Left colon (tissue), 2 donors: ENCODE measurements at regions not wholly inside any gene's neighbourhood (a gene's known extent, or its start where the extent isn't known, plus 50 kb on each side); places are given as distances from the start of the nearest gene placed in this dataset.

Experiments used
- ATAC-seq: fragments of 200-7000 bp; cut with Tn5 transposase; one replicate; pipeline ENCODE4 v1.9.1; 2020; ENCODE audit warnings: mild to moderate bottlenecking, moderate library complexity
- DNase-seq, 2 donors: peaks; one replicate each; pipeline ENCODE4 v3.0.0-alpha.2; 2020
- intact Hi-C, 2 donors: fragments of 100-400 bp; cut with DNase I in 1 of 2; cut with micrococcal nuclease in 1 of 2; formaldehyde crosslinking; loops; one replicate each; pipeline versions ENCODE4 v1.11.2 to v1.14.0; 2022; cut with DNase I, micrococcal nuclease
- donor health status: DM: no; HTN: no; CAD: no.
- donor health status: DM: yes; HTN: yes; CAD: no.

DNA sequence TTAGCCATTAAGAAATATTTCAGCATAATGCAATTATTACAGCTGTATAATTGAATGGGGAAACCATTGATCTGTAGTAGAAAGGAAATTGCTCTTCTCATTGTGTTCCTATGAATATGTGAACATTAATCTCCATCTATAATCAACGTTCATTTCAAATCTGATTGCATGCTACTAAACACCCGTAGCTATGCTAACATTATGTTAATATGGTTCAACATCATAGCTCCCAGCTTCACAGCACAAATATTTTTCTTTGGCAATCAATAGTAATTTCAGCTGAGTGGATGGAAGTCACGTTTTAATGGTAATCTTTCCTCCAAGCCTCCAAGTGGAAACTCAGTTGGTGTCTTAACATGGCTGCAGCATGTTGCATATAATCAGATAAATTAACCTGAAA lies 454.4 kb downstream of the MAFB start:
- intact Hi-C loops = no loop called here

DNA sequence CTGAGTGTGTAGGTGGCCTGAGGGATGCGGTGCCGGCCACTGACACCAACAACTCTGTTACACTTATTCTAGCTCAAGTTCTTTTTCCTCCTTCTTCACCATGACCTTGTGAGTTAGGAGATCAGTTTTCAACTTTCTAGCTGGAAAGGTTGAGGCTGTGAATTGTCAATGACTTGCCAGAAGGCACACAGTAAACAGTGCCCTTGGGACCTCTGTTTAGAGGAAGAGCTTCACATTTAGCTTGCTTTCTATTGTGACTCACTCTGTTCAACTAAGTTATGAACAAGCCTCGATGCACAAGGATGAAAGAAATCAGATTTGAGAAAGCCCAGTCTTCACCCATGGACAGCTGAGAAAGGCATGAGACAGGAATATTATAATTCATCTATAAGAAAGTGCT lies 455.6 kb downstream of the MAFB start:
- no peak for ATAC-seq
- intact Hi-C loops = no loop called here

More for the DNA sequence above, 454.4 kb downstream of the MAFB start:
- DNase-seq (no peak), ATAC-seq (no peak)

DNA sequence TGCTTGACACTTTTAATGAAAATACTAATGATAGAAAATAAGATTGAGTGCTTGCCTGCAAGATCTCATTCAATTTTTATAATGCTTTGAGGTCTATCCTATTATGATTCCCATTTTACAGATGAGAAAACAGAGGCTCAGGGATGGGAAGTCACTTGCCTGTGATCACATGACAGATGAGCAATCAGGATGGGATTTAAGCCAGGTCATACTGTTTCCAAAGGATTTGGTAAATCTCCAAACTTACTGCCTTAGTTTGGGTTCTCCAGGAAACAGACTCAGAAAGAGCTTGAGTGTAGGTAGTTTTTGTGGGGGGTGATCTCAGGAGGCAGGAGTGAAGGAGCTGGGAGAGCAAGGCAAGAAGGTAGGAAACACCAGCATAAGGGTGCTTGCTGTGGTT lies 456.3 kb downstream of the MAFB start:
- DNase-seq = no peak
- intact Hi-C loops = no loop called here
- no peak for ATAC-seq

More for the DNA sequence above, 455.6 kb downstream of the MAFB start:
- DNase-seq = no peak

DNA sequence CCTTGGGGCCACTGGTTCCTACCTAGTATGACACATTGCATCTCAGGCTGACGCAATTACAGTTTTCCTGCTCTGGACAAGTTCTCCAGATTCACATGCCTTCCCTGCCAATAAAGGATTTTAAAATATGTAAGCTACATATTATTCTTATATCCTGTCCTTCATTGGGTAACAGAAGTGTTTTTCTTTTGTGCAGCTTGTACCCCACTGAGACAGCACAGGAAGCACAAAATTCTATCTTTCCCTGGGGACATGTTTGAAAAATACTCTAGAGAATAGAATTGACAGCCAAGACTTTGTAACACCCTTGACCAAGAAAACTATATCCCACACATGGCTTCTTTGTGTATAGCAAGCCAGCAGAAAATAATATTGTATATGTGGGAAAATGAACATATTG lies 456.8 kb downstream of the MAFB start:
- ATAC-seq = no peak
- no peak for DNase-seq
- intact Hi-C loops = no loop called here

DNA sequence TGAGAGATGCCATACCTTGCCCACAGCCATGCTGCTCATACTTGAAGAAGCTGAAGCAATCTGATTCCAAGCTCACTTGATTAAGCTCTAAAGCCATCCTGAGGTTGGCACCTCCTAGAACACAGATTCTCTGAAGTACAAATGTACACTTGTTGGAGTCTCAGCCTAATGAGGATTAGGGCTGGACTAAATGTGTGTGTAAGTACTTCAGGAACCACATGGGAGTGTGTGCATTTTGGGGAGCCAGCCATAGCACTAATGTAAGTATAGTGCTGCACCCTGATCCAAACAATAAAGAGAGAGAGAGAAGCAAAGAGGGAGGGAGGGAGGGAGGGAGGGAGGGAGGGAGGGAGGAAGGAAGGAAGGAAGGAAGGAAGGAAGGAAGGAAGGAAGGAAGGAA lies 458.6 kb downstream of the MAFB start:
- intact Hi-C loops = no loop called here
- no peak for ATAC-seq
- no peak for DNase-seq

DNA sequence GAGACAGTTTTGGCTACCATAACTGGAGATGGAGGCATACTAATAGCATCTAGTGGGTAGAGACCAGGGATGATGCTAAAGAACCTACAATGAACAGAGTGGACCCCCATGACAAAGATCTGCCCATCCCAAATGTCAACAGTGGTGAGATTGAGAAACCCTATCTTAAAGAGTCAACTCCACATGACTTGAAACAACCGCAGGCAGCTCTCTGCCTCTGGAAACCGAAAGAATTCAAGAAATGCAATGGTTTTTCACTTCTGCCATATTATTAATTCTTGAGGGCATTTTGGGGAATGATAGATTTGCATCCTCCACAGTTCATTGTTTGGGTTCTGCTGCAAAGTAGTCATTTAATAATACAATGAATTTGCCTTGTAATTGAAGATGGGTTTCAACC lies 463.4 kb downstream of the MAFB start:
- intact Hi-C loops = no loop called here
- DNase-seq = no peak
- no peak for ATAC-seq

DNA sequence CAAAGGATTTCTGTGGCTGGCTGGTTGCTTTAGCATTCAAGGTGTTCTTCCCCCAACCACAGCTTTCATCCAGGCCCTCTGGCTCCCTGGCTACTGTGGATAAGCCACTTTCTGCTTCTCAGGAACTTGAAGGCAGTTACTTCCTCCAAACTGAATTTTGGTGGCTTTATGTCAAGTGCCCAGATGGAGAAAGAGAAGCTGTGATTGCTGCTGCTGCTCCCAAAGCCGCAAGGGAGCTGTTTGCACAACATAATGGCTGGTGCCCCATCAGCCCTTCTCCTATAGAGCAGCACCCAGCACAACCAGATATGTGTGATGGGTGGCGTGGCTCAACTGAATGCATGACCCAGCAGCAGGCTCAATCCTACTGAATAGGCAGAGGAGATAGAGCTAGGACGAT lies 465.2 kb downstream of the MAFB start:
- intact Hi-C loops = no loop called here
- no peak for ATAC-seq
- DNase-seq = no peak

DNA sequence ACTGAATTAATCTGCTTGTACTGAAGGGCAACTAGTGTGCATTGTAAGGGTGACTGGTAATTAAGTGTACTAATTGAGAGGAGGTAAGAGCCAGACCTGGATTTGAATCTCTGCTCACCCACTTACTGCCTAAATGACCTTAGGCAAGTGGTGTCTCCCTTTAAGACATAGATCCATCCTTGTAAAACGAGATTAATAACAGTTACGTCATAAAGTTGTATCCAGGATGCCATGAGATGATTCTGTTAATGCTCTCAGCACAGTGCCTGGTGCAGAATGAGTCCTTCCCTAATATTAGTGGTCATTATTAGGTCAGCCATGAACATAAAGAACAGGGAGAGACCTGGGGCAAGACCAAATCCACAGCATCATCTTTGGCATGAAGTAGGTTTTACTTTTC lies 470.1 kb downstream of the MAFB start:
- DNase-seq (no peak), ATAC-seq (no peak)
- intact Hi-C loops = no loop called here

DNA sequence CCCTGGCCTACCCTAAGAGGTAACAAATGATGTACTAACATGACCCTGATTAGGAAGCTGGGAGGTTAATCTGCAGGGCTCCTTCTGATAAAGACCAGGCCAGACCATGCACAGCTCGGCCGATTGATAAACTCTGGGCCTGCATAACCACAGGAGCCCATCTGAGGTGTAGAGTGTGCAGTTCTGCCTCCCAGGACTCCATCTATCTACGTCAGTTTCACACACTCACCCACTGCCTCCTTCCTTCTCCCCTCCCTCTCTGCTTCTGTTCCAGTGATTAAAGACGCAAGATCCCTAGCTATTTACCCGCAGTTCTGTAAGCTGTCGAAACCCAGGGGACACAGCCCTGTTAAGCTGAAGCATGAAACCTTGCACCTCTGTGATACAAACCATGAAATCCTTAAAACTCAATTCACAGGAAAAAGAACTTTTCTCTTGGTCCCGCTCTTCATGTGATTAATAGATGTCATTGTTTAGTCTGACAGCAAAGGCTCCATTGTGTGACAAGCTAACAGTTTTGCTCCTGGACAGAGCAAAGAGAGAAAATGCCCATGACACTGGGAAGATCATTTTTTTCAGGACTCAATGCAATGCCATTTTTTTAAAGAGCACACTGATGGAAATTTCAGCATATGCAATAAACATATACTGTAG lies 470.6 kb downstream of the MAFB start:
- intact Hi-C loops = no loop called here
- no peak for DNase-seq
- no peak for ATAC-seq

DNA sequence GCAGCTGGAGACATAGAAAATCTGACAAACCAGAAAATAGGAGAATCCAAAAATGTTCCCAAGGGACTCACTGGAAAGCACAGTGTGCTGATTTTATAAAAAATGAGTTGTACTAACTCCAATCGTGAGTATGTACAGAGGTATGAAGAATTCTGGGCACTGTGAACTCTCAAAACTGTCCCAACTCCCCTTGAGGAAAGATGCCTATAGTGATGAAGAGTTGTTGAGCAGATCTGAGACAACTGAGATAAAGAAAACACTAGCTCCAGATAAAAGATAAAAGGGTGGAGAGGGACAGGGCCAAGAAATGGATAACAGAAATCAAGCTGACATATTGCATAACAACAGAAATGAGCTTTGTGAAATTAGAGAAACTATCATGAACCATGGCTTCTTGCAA lies 481.4 kb downstream of the MAFB start:
- DNase-seq = no peak
- intact Hi-C loops = no loop called here

DNA sequence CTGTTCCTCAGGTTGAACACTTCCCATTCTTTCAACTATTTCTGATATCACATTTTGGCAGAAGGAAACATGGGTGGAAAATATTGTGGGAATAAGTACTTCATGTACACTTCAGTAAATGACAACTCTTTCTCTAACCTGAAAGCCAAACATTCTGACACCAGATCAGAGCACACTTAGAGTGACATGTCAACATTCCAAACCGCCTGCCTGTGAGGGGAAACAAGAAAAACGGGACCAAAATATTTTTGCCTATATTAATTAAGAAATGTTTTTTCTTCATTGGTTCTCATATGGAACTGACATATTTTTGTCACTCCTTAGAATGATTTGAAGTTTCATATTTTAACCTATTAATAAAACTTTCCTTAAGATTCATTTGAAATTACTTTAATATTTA lies 483.1 kb downstream of the MAFB start:
- intact Hi-C loops = no loop called here
- ATAC-seq (no peak), DNase-seq (no peak)

More for the DNA sequence above, 481.4 kb downstream of the MAFB start:
- no peak for ATAC-seq

DNA sequence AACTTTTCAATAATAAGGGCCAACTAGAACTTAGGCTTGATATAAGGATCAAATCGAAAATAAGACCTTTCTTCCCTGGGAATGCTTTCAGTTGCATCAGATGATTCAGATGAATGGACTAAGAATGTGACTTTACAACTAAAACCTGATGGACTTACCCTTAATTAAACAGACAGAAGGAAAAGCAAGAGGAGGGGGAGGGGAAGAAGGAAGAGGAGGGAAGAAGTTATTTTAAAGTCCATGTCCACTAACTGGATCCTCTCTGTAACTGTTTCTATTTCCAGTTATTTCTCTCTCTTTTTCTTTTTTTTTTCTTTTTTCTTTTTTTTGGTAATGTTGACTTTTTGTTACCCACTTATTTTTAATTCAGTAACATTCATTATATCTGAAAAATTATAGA lies 486.0 kb downstream of the MAFB start:
- ATAC-seq (no peak), DNase-seq (no peak)
- intact Hi-C loops = no loop called here

DNA sequence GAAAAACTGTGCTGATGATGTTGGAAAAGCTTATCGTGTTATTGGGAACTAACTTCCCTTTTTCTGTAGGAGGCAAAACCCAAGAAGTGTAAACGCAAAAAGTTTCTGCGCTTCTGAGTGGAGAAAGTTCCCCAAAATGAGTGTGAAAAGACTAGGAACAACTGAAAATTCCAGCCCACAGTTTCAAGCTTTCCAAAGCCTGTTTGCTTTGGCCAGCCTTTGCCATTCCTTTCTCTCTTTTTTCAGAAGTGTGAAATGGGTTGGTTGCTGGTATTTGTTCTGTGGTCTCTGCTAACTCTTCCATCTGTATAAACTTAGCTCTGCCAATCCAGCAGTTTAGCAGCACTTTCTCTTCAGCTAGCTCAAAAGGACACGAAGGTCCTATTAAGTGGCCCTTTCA lies 491.3 kb downstream of the MAFB start:
- intact Hi-C loops = no loop called here
- no peak for DNase-seq
- ATAC-seq = no peak

DNA sequence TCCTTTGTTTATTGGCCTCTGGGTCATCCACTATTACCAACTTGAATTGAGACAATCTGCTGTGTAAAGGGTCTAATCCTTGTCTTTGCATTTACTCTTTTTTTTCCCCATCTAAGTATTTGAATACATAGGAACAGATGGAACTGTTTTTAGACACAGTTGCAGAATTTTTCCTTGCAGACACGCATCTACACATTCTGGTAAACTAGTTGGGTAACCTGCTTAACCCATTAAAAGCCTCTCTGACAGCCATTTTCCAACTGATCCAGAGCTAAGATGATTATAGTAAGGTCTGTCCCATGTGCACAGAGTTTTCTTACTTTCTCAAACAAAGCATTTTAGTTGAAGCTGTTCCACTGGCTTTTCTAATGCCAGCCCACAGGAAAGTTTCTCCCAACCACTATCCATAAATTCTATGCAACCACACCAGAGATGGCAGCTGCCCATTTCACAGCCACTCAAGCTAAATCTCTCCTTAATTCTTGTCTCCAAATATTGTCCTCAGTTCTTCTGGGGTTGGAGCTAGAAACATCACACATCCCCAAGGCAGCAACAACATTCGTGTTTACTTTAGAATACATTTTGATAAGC lies 492.1 kb downstream of the MAFB start:
- ATAC-seq (no peak), DNase-seq (no peak)
- intact Hi-C loops = no loop called here

DNA sequence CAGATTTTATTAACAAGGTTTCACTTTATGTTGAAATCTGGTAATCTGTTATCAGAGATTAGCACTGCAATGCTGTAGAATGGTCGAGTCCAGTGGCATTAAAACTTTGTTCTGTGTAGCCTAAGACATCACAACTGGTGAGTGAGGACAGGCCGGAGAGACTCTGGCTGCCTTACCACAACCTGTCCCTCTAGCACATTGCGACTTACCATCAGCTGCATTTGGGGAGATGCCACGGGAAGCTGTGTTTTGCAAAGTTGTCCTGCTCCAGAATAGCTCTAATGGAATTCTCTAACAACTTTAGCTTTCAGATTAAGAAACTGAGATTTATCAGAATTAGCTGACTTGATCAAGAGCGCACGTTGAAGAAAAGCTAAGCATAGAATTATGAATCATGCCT lies 493.3 kb downstream of the MAFB start:
- DNase-seq = no peak
- ATAC-seq = no peak
- intact Hi-C loops = no loop called here

DNA sequence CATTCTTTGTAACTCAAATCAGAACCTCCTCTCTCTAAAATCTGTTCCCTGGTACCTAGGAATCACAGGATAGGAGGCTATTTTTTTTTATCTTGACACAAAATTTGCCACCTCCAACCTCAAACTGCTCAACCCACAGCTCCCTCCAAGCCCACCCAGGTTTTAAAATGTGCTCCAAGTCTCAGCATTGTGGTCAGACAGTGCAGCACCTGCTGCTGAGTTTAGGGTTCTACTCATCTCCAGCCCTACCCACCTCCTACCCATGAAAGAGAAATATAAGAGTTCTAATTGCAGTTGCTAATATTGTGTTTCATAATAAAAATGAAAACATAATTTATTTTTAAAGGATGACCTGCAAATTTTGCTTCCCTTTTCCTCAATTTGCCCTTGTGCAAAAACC lies 496.5 kb downstream of the MAFB start:
- intact Hi-C loops = no loop called here
- no peak for ATAC-seq
- no peak for DNase-seq

DNA sequence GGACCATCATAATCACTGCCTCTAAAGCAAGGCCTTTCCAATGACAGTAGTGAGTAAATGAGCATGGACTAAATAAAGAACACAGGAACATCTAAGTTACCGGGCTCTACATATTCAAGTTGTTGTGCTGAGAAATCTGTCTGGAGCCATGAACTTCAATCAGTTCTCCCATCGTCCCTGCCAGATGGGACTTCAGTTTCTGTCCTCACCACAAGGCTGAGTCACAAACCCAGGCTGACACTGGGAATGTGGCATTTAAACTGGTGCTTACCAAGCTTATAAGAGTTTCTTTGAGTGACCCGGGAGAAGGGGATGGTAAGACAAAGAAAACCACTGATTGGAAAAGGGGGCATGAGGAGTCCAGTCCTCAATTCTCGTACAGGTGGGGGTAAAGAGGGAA lies 497.0 kb downstream of the MAFB start:
- DNase-seq (no peak), ATAC-seq (no peak)
- intact Hi-C loops = no loop called here

DNA sequence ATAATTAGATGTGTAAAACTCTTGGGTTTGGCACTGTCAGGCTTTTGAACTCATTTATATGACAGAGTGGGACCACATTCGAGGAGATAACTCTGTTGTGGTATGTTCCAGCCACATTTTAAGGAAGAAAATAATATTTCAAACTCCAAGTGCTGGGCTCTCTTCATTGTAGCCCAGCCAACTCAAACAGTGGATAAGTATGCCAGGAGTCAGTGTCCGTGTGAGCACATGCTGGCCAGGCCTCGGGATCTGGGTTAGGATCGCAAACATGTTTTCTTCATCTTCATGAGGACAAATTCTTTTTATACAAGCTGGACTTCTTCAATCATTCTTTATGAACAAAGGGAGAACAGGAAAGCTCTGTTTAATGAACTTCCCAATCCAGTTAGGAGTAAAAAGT lies 497.5 kb downstream of the MAFB start:
- intact Hi-C loops = no loop called here

DNA sequence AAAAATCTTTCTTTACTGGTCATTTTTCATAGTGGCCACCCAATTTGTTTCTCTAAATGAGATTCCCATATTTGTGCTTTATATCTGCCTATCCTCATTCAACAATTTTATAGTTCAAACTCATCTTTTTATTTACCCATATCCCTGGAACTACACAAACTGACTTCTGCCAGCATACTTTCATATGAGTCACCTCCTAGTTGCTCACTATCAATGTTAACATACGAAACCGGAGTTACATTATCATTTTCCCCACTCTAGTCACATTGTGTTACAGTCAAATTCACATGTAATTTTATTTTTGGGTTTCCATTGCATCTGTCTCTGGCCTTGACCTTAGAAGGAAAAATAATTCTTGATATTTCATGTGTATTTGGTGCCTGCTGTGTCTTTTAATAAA lies 499.4 kb downstream of the MAFB start:
- intact Hi-C loops = no loop called here
- ATAC-seq (no peak), DNase-seq (no peak)

More for the DNA sequence above, 497.5 kb downstream of the MAFB start:
- ATAC-seq (no peak), DNase-seq (no peak)

DNA sequence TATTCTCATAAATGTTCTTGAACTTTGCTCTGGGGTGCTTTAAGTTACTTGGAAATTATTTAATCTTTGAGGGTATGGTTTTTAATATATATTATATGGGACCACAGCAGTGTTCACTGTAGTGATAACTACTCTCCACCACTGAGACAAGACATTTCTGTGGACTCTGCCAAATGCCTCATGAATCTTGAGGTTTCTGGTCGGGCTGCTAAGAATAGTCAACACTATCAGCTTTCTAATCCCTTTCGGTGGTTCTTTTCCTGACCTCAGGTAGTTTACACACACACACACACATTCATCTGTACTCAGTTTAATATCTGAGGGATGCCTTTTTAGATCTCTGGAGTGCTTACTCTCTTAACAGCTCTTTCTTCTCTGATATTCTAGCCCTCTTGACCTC lies 500.7 kb downstream of the MAFB start:
- intact Hi-C loops = no loop called here
- no peak for DNase-seq
- ATAC-seq = no peak

DNA sequence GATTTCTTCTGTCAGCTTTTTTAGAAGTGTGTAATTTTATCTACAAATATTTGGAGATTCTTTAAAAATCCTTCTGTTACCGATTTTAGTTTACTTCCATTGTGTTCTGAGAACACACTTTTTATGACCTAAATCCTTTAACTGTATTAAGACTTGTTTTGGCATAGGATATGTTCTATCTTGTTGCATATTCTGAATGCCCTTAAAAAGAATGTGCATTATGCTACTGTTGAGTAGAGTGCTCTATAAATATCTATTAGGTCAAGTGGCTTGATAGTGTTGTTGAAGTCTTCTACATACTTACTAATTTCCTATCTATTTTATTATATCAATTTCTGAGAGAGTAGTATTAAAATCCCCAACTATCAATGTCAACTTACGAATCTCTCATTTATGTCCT lies 502.2 kb downstream of the MAFB start:
- DNase-seq = no peak
- intact Hi-C loops = no loop called here
- ATAC-seq = no peak
